GM12878 (cell line): ENCODE measurements at regions not wholly inside any gene's neighbourhood (a gene's known extent, or its start where the extent isn't known, plus 50 kb on each side); places are given as distances from the start of the nearest gene placed in this dataset.

Source experiments
- ATF7 ChIP-seq: fragments of 450-650 bp; IDR thresholded peaks from 2 replicates; pipeline ENCODE4 v1.6.1; 2016; ENCODE audit warnings: low read depth, mild to moderate bottlenecking
- BCL3 ChIP-seq: IDR thresholded peaks from 2 replicates; pipeline ENCODE4 v1.6.1; 2011; ENCODE audit warnings: borderline replicate concordance, low read depth, mild to moderate bottlenecking, moderate library complexity, low read length; ENCODE audit not compliant: insufficient read depth, poor library complexity, severe bottlenecking
- CBX5 ChIP-seq: sonication (generic); IDR thresholded peaks from 2 replicates; pipeline ENCODE4 v1.6.1; 2016; ENCODE audit warnings: low read depth, moderate library complexity, mild to moderate bottlenecking, inconsistent platforms
- E4F1 ChIP-seq: fragments of 450-650 bp; IDR thresholded peaks from 2 replicates; pipeline ENCODE4 v1.6.1; 2018; ENCODE audit warnings: borderline replicate concordance, mild to moderate bottlenecking; ENCODE audit not compliant: partially characterized antibody
- EED ChIP-seq: sonication (generic); IDR thresholded peaks from 2 replicates; pipeline ENCODE4 v1.6.1; 2016; ENCODE audit warnings: antibody characterized with exemption, low read depth
- POLR2A ChIP-seq: IDR thresholded peaks from 2 replicates; pipeline ENCODE4 v1.6.1; 2011; ENCODE audit warnings: low read depth, mild to moderate bottlenecking, low read length
- RCOR1 ChIP-seq: conservative IDR thresholded peaks from 2 replicates; pipeline ENCODE4 v1.6.1; 2012; ENCODE audit warnings: low read depth, low read length, improper control_type of control experiment
- TCF7 ChIP-seq: IDR thresholded peaks from 2 replicates; pipeline ENCODE4 v1.6.1; 2014; ENCODE audit warnings: antibody characterized with exemption, borderline replicate concordance
- ZBED1 ChIP-seq: IDR thresholded peaks from 2 replicates; pipeline ENCODE4 v1.6.1; 2016; ENCODE audit warnings: borderline replicate concordance

- TF ChIP-seq BCL3 (no peak), CBX5 (no peak), EED (no peak), RCOR1 (no peak), POLR2A (no peak), TCF7 (no peak), E4F1 (no peak), ZBED1 (no peak), ATF7 (no peak)
Measured at GRCh38 chr20:17881741-17882064, 86.9 kb downstream of the SNX5 start (continued).
